Fibroblast of skin of right quadriceps (primary cell): ENCODE measurements at regions not wholly inside any gene's neighbourhood (a gene's known extent, or its start where the extent isn't known, plus 50 kb on each side); places are given as distances from the start of the nearest gene placed in this dataset.

ENCODE experiments used
- DNase-seq: peaks from one replicate; pipeline ENCODE4 v3.0.0-alpha.2; 2013

DNA sequence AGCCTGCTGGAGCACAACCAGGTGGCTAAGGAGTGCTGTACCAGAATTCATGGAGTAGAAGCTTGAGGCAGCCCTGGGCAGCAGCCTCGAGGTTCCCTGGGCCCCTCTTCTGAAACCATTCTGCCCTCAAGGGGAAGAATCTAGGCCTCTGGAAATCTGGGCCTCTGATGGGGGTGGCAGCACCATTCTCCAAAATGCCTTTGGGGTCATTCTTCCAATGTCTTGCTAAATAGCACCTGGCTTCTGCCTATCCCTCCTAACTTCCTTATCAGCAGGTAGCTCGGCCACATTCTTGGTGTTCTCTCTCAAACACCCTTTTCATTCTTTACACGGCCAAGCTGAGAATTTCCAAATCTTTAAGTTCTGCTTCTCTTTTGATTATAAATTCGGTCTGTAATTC is 473.6 kb downstream of the BCOR start:
- no peak for DNase-seq

DNA sequence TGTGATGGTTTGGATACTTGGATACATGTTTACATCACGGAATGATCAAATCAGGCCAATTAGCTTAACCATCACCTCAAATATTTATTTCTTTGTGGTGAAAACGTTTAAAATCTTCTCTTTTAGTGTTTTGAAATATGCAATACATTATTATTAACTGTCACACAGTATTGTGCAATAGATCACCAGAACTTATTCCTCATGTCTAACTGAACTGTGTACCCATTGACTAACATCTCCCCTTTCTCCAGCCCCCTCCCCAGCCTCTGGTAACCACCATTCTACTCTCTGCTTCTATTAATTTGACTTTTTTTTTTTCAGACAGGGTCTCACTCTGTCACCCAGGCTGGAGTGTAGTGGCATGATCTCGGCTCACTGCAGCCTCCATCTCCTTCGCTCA is 471.9 kb downstream of the BCOR start:
- DNase-seq = no peak

DNA sequence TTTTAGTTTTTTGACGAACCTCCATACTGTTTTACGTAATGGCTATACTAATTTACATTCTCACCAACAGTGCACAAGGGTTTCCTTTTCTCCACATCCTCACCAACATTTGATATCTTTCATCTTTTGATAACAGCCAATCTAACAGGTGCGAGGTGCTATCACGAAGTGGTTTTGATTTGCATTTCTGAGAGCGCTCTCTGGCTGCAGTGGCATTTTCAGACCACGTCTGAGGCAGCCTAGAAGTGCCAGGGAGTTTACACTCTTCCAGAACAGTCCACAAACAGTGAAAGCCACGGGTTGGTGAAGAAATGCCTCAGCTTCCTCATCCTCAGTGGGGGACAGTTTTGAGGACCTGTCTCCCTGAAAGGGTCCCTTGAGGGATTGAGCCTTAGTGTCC is 471.0 kb downstream of the BCOR start:
- DNase-seq = no peak

DNA sequence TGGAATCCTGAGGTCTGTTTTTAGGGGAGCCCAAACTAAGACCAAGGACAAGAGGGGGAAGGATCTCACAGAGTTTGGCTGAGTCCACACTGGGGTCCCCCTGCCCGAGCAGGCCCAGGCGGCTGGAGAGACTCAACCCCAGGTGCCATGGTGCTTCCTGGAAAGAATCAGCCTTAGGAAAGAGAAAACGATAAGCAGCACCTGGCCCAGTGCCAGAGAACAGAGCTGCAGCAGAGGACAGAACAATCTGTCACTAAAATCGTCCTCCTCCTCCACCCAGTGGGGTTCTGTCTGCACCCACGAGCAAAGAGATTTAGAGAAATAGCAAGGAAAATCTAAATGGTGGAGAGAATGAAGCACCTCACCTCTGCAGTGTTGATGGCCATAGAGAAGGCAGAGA is 470.5 kb downstream of the BCOR start:
- DNase-seq = no peak

DNA sequence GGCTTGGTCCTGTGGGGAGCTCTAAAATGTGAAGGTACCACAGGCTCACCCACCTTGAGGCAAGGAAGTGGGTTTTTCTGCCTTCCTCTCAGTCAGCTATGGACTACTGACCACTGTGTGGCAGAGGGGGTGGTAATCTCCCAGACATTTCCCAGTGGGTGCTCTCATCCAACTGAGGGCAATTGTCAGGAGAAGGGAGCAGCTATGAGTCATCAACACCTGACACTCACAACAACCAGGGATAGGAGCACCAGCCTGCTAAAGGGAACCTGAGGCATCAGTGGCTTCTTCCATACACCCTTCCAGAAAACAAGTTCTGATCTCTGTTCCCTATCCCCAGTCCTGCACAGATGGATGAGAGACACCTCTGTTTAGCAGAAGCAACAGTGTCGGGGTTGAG is 468.8 kb downstream of the BCOR start:
- no peak for DNase-seq

DNA sequence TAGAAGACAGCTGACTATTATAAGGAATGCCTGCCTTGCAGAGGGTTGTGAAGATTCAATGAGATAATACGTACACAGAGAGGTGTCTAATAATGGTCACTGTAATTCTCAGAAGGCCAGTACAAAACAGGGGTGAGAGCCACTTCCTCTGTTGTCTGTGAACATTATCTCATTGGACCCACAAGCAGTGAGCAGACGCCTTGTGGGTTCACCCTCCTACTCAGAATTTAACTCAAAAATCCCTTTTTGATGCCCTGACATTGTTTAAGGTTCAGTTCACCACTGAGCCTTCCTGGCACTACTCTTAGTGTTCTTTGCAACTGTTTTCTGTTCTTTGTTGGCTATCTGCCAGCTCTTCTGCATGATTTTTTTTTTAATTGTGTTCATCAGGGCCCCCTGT is 467.4 kb downstream of the BCOR start:
- no peak for DNase-seq

DNA sequence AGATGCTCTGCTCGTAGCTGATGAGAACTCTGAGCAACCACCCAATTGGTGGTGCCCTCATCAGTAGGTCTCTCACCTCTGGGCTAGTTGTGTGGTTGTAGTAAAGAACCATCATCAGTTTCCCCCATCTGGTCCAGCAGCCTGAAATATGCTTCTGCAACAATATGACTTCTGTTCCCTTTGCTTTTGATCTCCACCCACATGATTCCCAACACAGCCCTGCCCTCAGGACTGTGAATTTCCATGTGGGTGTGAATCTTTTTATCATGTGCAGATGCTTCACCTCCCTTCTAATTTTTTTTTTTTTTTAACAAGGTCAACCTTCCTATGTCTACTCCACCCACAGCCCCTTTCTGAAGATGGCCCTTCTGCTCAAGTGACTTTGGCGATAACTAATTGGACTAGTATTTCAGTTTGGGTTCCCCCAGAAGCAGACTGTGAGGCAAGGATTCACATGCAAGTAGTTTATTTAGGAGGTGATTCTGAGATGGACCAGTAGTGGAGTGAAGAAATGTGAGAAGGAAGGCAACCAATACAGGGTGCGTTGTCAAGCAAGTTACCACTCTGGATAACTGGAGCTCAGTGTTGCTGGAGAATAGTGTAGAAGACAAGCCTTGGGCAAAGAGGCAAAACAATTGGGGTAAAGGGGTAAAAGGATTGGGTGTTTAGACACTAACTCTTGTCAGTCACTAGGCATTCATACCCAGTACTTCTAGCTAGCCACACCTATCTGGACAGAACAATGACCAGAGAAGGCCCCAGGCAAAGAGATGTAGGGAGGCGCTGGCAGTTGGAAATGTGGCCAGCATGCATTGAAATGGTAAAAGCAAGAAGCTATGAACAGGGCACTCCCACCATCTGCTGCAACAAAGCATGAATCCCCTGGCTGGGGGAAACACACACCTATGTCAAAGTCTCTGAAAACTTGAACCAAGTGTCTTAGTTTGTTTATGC is 466.2 kb downstream of the BCOR start:
- no peak for DNase-seq

DNA sequence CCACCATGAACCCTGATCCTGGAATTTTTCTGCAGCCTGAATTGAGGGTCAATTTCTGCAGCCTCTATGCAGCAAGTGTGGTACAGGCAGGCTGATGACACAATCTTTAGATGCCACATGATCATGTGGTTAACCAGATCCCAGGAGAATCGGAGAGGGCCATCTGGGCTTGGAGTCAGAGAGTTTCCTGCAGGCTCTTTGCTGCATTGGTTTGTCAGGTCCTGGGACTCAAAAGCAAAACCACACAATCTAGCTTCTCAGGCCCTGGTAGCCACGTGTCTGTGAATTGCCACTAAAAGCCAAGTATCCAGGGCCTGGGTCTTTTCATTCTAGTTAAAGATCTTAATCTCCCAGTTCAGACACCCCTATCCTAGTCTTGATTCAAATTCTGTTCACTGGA is 464.5 kb downstream of the BCOR start:
- peak; percentile 72 for DNase-seq

DNA sequence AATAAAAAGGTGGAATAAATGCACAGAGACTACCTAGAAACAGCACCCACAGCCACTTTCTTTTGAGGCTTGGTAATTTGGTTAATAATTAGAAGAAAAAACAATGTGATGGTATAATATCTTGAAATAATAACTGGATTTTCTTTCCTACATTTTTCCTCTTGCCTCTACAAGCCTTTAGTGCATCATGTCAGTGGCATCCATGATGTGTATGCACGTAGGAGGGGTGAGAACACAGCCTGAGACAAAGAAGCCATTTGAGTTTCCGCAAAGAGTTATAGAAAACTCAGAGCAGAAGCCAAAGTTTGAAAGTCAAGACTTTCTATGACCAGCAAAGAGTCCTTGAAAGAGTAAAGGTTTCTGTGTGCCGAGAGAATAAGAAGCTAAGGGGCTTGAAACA is 461.3 kb downstream of the BCOR start:
- no peak for DNase-seq

DNA sequence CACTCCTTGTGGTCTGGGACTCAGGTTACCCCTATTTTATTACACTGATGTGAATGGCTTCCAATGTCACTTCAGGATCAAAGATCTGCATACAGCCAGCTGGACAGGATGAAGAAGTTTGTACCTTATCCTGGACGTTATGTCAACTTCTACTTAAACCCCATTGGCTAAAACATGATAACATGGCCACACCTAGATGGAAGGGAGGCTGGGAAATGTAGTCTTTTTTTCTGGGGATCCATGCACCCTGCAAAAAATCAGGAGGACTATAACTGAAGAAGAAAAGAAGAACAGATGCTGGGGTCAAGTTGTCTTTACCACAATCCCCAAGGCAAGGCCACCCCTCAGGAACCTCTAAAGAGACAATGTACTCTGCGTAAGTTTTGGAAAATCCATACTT is 459.2 kb downstream of the BCOR start:
- no peak for DNase-seq

DNA sequence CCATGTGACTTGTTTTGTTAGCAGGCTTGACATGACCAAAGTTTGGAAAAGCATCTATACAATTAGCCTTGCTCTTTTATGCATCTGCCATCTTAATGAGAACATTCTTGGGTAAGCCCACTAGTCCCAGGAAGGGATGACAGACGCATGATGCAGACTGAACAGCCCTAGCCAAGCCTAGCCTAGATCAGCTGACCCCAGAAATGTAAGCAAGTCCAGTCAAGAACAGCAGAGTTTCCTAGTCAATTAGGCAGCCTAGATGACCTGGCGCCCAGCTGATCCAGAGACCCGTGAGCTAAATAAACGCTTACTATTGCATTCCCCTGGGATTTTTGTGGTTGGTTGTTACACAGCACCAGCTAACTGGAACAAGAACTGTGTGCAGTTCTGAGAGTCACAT is 457.9 kb downstream of the BCOR start:
- DNase-seq = no peak

DNA sequence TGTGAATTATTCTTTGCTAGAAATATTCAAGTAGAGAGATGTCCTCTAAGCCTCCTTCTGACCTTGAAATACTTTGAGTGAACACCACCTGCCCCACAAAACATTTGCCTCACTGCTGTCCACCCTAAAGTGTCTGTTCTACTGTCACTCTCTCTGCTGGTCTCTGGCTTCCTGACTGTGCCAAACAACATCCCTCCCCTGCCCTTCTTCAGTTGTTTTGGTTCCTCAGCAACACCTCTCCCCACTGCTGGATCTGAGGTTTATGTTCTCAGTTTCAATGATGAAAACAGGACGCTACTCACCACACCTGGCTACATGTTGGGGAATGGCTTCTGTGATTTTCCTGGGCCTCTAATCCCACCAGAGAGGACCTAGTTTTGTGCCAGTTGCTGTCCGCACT is 456.9 kb downstream of the BCOR start:
- DNase-seq = no peak

DNA sequence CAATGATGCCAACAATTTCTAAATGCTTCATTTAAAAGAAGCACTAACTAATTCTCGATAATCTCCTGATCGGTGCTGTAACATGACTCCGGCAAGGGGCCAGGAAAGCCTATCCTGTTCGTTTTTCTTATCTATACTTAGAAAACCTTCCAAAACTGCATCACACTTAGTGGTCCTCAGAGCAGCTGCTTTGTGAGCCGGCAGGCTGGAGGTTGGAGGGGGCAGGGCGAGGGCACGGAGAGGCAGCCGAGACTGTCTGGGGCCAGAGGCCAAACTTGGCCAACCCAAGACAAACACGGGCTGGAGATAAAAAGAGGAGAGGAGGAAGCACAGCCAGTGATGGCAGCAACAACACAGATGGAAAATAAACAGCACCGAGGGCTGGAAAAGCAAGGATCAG is 455.7 kb downstream of the BCOR start:
- no peak for DNase-seq

DNA sequence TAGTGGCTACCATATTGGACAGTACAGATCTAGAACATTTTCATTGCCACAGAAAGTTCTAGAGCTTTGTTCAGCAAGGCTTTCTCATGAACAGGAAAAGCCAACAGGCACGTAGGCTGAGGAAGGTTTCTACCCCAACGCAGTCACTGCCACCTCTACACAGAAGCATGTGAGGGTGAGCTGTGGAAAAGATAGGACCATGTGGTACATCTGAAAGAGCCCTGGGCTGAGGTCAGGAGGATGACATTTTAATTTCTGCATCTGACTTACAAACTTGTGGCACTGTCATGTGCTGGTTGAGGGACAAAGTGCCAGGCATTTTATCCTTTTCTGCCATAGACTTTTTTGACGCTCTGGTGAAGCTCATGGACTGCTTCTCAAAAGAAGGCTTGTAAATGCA is 454.2 kb downstream of the BCOR start:
- no peak for DNase-seq

DNA sequence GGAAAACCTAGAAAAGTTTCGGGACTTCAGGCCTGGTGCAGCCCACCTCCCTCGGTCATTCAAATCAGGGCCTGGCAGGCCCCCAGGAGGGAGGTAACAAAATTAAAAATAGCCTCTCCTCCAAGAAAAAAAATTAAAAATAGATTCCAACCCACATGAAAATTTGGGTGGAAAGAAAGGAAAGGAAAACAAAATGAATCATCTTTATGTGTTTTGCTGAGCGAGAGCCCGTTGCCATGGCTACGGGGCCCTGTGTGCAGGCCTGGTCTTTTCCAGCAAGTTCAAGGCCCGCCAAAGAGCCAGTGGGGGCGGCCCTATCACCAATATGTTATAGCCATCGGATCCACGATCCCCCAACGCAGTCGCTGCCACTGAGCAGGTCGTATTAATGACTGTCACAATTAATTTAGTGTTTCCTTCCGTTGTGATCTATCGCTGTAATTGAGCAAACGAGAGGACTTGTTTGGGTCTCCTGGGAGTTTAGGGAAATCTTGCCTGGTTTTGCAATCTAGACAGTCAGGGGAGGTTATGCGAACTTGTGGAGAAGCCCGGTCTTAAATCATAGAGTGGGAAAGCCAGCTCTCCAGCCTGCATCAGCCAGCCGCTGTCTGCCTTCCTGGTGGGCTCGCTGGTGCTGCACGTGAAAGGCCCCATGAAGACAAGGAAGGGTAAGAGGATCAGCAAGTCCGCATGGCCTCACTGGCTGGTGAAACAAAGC is 452.4 kb downstream of the BCOR start:
- peak; percentile 88 for DNase-seq

DNA sequence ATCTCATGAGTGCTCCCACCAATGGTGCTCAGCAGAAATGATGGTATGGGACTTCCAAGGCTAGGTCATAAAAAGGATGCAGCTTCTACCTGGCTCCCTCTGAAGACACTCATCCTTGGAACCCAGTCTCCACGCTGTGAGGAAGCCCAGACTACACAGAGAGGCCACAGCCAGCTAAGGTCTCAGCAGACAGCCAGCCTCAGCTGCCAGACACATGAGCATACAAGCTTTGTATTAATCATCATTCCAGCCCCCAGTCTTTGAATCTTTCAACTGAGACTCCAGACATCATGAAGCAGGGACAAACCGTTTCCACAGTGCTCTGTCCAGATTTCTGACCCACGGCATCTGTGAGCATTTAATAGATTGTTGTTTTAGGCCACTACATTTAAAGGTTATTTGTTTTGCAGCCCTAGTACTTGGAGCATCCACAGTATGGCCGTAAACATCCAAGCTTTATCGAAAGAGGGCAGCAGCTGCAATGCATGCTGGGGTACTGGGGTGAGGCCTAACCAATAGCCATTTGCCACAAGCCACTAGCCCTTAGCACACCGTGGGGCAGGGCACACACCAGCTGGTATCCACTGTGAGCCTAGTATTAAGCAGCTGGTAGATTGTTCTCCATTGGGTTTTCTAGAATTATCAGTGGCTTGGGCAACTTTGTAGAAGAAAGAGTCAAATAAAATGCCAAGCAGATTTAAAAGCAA is 449.1 kb downstream of the BCOR start:
- no peak for DNase-seq

DNA sequence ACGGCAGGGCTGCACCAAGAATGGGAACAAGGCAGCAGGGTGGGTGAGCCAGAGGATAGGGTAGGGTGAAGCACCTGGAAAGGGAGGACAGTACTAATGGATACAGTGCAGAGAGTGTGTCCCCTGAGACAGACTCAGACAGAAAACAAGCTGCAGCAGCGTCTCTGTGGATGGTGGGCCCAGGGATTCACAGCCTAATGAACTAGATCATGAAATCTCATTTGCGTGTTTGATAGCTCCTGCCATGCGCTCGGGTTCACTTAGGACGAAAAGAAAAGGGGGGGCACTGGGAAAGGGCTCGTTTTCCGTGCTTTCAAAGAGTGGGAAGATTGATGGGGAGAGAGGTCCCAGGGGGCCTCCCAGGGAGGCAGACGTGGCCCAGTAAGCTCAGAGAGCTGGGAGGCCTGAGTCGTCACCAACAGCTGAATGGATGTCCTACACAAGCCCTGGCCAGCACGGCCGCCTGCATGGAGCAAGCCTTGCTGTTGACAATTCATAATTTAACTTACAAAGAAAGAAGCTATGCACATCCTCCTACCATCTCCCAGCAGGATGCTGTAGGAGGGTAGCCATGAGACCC is 446.9 kb downstream of the BCOR start:
- peak; percentile 11 for DNase-seq

DNA sequence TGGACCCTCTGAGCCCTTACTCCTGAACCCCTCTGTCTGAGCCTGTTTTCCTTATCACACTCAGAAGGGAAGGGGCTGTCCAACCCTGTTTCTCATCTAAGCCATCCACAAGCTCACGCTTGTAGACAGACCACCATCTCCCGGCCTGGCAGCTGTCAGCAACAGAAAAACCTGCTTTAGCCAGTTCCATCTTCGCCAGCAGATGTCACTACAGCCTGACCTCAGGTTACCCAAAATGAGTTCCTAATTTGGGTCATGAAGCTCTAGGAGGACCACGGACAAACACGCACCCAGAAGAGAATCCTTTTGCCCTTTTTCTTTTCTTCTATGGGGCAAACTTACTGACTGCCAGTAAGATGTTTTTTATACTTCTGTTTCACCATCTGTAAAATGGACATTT is 445.4 kb downstream of the BCOR start:
- DNase-seq = no peak

DNA sequence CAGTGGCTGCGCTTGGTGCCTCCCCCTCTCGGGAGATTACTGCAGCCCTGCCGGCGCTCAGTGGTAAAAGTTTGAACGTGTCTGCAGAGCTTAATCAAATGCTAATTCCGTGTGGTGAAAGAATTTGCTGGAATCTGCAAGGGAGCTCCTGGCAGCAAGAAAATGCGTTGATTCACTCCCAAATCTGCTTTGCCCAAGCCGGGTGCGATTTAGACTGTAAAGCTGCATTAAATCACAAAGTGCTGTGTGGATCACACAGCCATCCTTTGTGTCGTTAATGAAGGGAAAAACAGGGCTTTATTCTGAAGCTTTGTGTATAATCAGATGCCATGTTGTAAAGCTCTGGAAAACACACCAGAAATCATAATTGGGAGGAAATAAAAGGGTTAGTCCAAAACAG is 444.1 kb downstream of the BCOR start:
- no peak for DNase-seq

DNA sequence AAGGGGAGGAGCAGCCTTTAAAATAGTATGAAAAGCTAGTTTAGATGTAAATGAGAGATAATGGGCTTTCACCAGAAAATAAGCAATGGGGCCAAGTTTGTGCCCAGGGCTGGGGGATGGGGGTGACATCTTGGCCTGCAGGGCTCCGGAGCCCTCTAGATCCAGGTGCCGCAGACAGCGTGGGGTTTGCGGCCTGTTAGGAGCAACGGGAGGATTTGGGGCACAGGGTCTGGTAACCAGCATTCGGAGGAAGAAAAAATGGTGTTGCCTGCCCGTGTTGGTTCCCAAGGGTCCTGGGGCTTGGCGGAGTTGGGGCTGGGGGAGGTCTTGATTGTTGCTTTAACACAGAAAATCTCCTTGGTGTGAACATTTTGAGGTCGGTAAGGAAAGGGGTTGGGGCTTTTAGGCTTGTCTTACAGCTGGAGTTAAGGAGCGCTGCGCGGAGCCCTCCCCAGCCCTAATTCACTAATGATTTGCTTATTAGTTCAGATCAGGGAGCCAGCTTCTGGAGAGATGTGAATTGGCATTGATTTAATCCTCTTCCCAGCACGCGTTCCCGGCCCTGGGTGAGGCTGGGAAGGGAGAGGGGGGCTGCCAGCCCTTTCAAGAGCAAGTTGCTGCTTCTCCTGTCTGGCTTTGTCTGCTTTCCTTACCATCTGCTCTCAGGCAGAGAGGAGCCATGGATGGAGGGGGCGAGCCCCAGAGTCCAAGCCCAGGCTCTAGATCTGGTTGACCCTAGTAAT is 443.4 kb downstream of the BCOR start:
- no peak for DNase-seq

DNA sequence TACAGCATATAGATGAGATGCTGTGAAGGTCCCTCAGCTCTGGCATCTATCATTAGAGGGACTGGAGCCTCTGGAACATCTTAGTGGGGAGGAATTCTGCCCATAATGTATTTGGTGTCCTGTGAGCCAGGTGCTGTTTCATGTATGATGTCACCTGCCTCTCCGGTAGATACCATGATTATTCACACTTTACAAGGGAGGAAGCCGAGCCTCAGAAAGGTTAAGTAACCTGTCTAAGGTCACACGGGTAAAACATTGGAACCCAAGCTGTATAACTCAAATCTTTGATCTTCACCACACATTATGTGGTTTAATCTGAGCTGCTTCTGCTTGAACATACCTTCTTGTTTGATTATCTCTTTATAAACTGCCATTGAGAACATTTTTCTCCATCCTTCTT is 442.8 kb downstream of the BCOR start:
- no peak for DNase-seq

DNA sequence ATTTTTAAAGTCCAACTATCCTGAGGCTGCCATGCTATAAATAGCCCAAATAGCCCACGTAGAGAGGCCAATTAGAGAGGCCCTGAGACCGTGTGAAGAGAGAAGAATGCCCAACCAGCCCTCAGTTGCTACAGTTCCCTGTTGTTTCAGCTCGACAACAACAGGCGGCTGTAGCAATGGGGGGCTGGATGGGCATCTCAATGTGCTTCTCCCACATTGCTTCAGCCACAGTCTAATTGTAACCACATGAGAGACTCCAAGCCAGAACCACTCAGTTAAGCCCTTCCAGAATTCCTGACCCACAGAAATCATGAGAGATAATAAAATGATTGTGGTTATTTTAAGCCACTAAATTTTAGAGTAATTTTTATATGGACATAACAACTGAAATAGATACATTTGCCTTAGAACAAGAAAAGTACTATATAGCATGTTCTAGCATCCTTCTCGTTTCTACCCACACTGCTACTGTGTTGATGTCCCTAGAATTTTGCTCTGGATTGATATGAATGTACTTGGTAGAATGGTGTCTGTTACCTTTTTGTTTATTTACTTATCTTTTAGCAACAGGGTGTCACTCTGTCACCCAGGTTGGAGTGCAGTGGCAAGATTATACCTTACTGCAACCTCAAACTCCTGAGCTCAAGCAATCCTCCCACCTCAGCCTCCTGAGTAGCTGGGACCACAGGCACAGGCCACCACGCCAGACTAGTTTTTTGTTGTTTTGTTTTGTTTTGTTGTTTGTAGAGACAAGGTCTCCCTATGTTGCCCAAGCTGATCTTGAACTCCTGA is 436.4 kb downstream of the BCOR start:
- peak; percentile 39 for DNase-seq
